ENCODE measurements at regions not wholly inside any gene's neighbourhood (a gene's known extent, or its start where the extent isn't known, plus 50 kb on each side); places are given as distances from the start of the nearest gene placed in this dataset.

DNA sequence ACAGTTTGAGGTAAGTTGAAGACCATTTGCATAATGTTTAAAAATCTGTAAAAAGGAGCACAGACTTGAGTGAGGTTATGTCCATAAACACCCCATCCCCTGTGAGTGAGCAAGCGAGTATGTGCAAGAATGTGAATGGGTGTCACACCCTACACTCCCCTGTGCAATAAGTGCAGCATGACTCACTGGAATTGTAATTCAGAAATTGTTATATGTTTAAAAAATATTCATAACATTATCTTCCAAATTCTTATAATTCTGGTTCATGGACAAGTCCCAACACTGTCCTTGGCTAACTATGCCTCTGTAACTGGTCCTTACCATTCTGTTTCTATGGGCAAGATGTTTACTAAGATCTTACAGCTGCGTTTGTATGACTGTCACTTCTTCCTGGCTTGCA is 207.8 kb upstream of the FAR2 start:
- Histone ChIP-seq H3K18ac (ENCODE audit: insufficient read length, low read depth, low read length) (no peak overlapping the region), H3K4ac (ENCODE audit: low read depth, low read length) (no peak overlapping the region), H2AK5ac (ENCODE audit: insufficient read length, low read length) (no peak overlapping the region), H3K56ac (ENCODE audit: insufficient read length, low read depth, low read length) (no peak overlapping the region), H3K27ac (ENCODE audit: insufficient read length, low read depth, low read length) (no peak overlapping the region), H4K5ac (ENCODE audit: insufficient read length, low read depth, low read length) (no peak overlapping the region), H4K20me1 (ENCODE audit: control insufficient read depth, insufficient read depth, insufficient read length) (no peaks in the 10 kb centered on the region), H3K14ac (ENCODE audit: insufficient read depth, low read length) (no peak overlapping the region), H4K8ac (replicated peaks; ENCODE audit: insufficient read length, low read depth, low read length) (no peak overlapping the region), H2BK12ac (ENCODE audit: insufficient read length, low read depth, low read length) (no peak overlapping the region), H4K91ac (ENCODE audit: insufficient read length, low read depth, low read length) (no peak overlapping the region), H2AFZ (ENCODE audit: low read length) (no peak overlapping the region), H2BK20ac (ENCODE audit: low read depth, low read length, poor library complexity, severe bottlenecking) (no peak overlapping the region), H3K79me1 (ENCODE audit: insufficient read depth, low read depth, low read length, poor library complexity, severe bottlenecking) (no peaks in the 10 kb centered on the region), H3K4me2 (ENCODE audit: insufficient read depth, insufficient read length, low read length) (no peak overlapping the region), H2BK120ac (ENCODE audit: low read depth, low read length, poor library complexity, severe bottlenecking) (no peak overlapping the region), H3K27me3 (ENCODE audit: insufficient read depth, low read length) (no peaks in the 10 kb centered on the region), H3K9me3 (ENCODE audit: control insufficient read depth, low read depth, low read length) (no peaks in the 10 kb centered on the region), H3K23me2 (ENCODE audit: insufficient read length, low read depth, low read length, poor library complexity, severe bottlenecking) (no peaks in the 10 kb centered on the region), H3K4me1 (ENCODE audit: insufficient read depth, low read length) (no peaks in the 10 kb centered on the region), H2BK15ac (ENCODE audit: low read depth, low read length) (no peak overlapping the region), H3K79me2 (ENCODE audit: insufficient read depth, low read length) (no peaks in the 10 kb centered on the region), H2BK5ac (ENCODE audit: insufficient read length, low read length) (no peak overlapping the region), H3K9ac (ENCODE audit: extremely low read depth, insufficient read length, low read length) (no peak overlapping the region), H3T11ph (ENCODE audit: low read length) (no peak overlapping the region), H3K23ac (ENCODE audit: insufficient read length, low read depth, low read length) (no peak overlapping the region)
- H3K36me3 Mint-ChIP-seq (ENCODE audit: insufficient read depth in 1 of 3, low read depth in 3 of 3): no peaks in the 10 kb centered on the region
- H3K27me3 Mint-ChIP-seq (ENCODE audit: low read depth): no peaks in the 10 kb centered on the region
- H3K9me3 Mint-ChIP-seq: no peaks in the 10 kb centered on the region
- H3K4me3 Mint-ChIP-seq: no peak overlapping the region
- no peak for DNase-seq
- no peak overlapping the region for H3K27ac Mint-ChIP-seq
- peaks cover 3 to 14% of the 10 kb centered on the region in 2 experiments; a peak in 3 of 4 replicates for H3K4me1 Mint-ChIP-seq
- no peak for TF ChIP-seq CTCF (conservative IDR thresholded peaks at IDR 0.05)
- no CpG with 5 or more reads among the region's 2 CpGs for WGBS (ENCODE audit: extremely low coverage, insufficient read length, low lambda C conversion rate)

All from H9 (cell line).